Lower leg skin (tissue), 4 donors: ENCODE measurements at regions not wholly inside any gene's neighbourhood (a gene's known extent, or its start where the extent isn't known, plus 50 kb on each side); places are given as distances from the start of the nearest gene placed in this dataset.

Experiments used
- DNase-seq, 2 donors: peaks; one replicate each; pipeline ENCODE4 v3.0.0-alpha.2; 2019; ENCODE audit warnings: low spot score in 2 of 2
- H3K4me3 ChIP-seq: fragments of 200-600 bp; sonication (generic); 2 replicates; pipeline ENCODE4 v1.5.1; 2017; ENCODE audit warnings: mild to moderate bottlenecking, low read depth; ENCODE audit not compliant: poor library complexity, severe bottlenecking
- CTCF ChIP-seq, 3 donors: fragments of 450-650 bp; IDR thresholded peaks; one replicate each; pipeline ENCODE4 v1.5.1; 2016; ENCODE audit warnings: antibody characterized with exemption in 3 of 3, mild to moderate bottlenecking in 3 of 3, moderate library complexity in 2 of 3
- POLR2A ChIP-seq, 2 donors: fragments of 450-650 bp; IDR thresholded peaks; one replicate each; pipeline ENCODE4 v1.6.1; 2016 to 2017; ENCODE audit warnings: antibody characterized with exemption in 2 of 2, mild to moderate bottlenecking in 1 of 2, moderate library complexity in 1 of 2
- WGBS, 2 donors: methylation state at CpG; one replicate each; pipeline ENCODE4 v1.1.5; 2018; 5-methylcytosine and 5-hydroxymethylcytosine counted together
- intact Hi-C: fragments of 100-400 bp; cut with DNase I; formaldehyde crosslinking; loops from one replicate; pipeline ENCODE4 v1.15.0; 2023; ENCODE audit warnings: low total_unique reads

- H3K4me3 ChIP-seq: no peak overlapping the region
- no peak for DNase-seq
- WGBS, 2 donors: 90 to 100% methylated on average over 4 to 5 of the region's 5 CpGs
- intact Hi-C loops: no loop called here
- TF ChIP-seq POLR2A (IDR thresholded peaks at IDR 0.05) (no peak), CTCF (IDR thresholded peaks at IDR 0.05) (no peak)
Observed at GRCh38 chr3:164927728-164928127, 150.6 kb downstream of the SI start.

GRCh38 chr3:164918905-164919304 lies 159.4 kb downstream of the SI start:
- intact Hi-C loops: no loop called here
- DNase-seq: no peak
- WGBS, 2 donors: 59 to 60% methylated on average over 2 of the region's 2 CpGs
- TF ChIP-seq CTCF (IDR thresholded peaks at IDR 0.05): no peak
- TF ChIP-seq POLR2A (IDR thresholded peaks at IDR 0.05): no peak
- H3K4me3 ChIP-seq: no peak overlapping the region

GRCh38 chr3:164912916-164913315 lies 165.4 kb downstream of the SI start:
- no peak for DNase-seq
- H3K4me3 ChIP-seq: no peak overlapping the region
- TF ChIP-seq POLR2A (IDR thresholded peaks at IDR 0.05) (no peak), CTCF (IDR thresholded peaks at IDR 0.05) (no peak)
- intact Hi-C loops: no loop called here
- WGBS, 2 donors: 94 to 96% methylated on average over 2 of the region's 2 CpGs

- H3K4me3 ChIP-seq: no peak overlapping the region
- 71 to 83% methylated on average over 5 of the region's 5 CpGs for whole genome bisulfite sequencing, 2 donors
- intact Hi-C loops: no loop called here
- TF ChIP-seq CTCF (IDR thresholded peaks at IDR 0.05): no peak
- no peak for TF ChIP-seq POLR2A (IDR thresholded peaks at IDR 0.05)
- DNase-seq: no peak
Observed at GRCh38 chr3:164903820-164904451, 174.4 kb downstream of the SI start.

- 47% methylated on average over 1 of the region's 1 CpG for WGBS, 2 donors
- H3K4me3 ChIP-seq: no peak overlapping the region
- no peak for TF ChIP-seq CTCF (IDR thresholded peaks at IDR 0.05)
- TF ChIP-seq POLR2A (IDR thresholded peaks at IDR 0.05): no peak
- intact Hi-C loops: no loop called here
- no peak for DNase-seq
Observed at GRCh38 chr3:164897342-164897741, 181.0 kb downstream of the SI start.

GRCh38 chr3:164890061-164890460 lies 188.2 kb downstream of the SI start:
- no peak overlapping the region for H3K4me3 ChIP-seq
- TF ChIP-seq POLR2A (IDR thresholded peaks at IDR 0.05) (no peak), CTCF (IDR thresholded peaks at IDR 0.05) (no peak)
- no peak for DNase-seq
- intact Hi-C loops: no loop called here
